ACHN (cell line): ENCODE measurements at regions not wholly inside any gene's neighbourhood (a gene's known extent, or its start where the extent isn't known, plus 50 kb on each side); places are given as distances from the start of the nearest gene placed in this dataset.
A peak's percentile ranks its signal among the peaks of the same experiment; 100 is the strongest.
"Not testable (repeated sequence)": the region's sequence is repeated elsewhere in the genome, so short reads cannot be mapped to it uniquely, and the experiment has no call there.

Source experiments
- DNase-seq: peaks from one replicate; pipeline ENCODE4 v3.0.0-alpha.2; 2015
- in situ Hi-C: cut with HindIII; loops from 2 replicates; pipeline ENCODE4 v1.10.0; 2017; ENCODE audit warnings: low sequenced_read_pairs, low pct_ligation_motif_present, low pct_unique_long_range_greater_than_20kb

DNA sequence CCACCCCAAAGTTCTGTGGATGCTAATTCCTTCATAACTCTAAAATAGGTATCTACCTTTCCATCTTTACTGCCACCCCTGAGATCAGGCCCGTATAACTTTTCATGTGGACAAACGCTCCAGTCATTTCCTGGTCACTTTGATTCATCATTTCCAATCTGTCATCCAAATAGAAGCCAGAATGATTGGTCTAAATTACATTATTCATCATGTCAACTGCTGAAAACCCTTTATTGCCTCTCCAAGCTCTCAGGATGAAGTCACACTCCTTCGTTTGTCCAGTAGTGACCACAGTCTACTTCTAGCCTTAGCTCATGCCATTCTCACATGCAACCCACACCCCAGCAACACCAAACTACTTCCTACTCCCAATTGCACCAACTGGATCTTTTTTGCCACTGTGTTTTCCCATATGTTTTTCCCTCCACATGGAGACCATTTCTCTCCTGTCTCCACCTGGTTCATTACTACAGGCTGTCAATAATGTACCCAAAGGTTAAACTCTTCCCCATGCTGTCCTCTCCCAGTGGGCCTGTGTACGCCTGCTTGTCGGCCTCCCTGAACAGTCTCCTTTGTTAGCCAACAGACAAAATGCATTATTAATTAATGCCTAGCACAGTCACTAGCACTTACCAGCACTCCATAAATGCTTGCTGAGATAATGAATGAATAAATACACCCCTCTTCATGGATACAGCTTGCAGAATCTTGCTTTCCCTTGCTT lies 382.6 kb upstream of the NOCT start:
- in situ Hi-C loops: no loop called here
- no peak for DNase-seq

DNA sequence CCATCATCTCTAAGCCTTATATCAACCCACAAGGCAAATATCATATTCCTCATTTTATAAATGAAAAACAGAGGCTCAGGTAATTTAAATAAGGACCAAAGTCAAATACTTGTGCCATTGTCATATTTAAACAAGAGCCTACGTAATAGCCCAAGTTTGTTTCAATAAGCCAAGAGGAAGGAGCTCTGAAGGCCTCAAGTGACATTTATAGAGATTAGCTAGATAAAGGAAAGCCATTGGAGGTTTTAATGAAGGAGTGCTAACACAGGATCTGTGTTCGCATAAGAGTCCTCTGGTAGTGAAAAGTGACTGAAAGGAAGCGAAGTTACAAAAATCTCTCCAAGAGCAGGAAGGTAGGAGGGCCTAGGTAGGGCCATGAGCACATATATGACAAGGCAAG lies 384.9 kb upstream of the NOCT start:
- no peak for DNase-seq
- in situ Hi-C loops: no loop called here

DNA sequence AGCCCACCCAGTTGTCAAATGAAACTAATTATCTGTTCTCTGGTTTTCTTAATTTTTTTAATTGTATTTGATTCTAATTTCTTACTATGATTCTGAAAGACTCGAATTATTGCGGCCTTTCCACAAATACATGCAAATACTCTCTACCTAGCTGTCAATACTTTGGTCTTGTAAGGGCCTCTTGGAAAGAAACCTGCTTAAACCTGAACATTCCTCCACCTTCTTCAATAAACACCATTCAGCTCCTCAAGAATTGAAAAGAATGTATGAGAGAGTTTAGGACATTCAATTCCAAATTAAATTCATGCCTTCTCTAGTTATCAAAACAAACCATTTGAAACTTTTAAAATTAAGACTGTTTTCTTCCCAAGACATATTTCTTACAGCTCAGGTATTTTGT lies 385.9 kb upstream of the NOCT start:
- in situ Hi-C loops: no loop called here
- no peak for DNase-seq

DNA sequence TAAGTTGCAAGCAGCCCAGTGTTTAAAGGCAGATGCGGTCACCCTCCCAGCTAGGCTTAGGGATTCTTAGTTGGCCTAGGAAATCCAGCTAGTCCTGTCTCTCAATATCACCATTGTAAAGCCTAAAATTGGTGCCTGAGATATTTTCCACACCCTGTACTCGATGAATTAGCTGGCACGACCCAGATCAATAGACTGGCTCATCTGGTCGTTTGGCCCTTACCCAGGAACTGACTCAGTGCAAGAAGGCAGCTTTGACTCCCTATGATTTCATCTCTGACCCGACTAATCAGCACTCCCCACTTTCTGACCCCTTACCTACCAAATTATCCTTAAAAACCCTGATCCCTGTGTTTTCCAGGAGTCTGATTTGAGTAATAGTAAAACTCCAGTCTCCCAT lies 384.9 kb upstream of the SLC7A11 start:
- in situ Hi-C loops: no loop called here

DNA sequence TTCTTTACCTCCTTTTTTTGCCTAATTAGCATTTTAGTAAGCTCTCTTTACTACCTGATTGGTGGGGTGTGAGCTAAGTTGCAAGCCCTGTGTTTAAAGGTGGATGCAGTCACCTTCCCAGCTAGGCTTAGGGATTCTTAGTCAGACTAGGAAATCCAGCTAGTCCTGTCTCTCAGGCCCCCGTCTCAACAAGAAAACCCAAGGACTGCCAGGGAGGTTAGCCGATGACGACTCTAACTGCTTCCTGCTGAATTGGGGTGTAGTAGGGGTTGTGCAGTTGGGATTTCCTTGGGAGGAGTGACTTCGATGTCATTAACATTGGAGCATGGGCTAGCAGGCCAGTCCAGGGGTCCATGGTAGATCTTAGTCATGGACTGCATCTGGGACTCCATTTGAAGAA lies 380.2 kb upstream of the SLC7A11 start:
- in situ Hi-C loops, DNase-seq: not testable (repeated sequence)

More for the DNA sequence above, 384.9 kb upstream of the SLC7A11 start:
- no peak for DNase-seq

DNA sequence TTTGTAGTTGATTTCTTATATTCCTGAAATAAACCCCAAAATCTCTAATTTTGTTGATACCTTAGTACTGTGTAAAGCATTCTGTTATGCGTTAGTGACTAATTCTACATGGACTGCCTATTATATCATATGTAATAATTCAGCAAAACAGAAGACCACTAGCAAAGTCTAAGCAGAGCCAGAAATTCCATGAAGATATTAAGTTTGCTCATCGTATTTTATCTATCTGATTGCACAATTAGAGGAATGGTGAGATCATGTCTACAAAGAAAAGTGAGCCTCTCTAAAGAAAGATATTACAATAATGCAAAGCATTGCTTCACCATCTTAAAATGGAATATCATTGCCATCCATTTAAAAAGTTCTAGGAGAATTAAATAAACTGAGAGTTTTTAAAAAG lies 374.6 kb upstream of the SLC7A11 start:
- in situ Hi-C loops: no loop called here
- no peak for DNase-seq

DNA sequence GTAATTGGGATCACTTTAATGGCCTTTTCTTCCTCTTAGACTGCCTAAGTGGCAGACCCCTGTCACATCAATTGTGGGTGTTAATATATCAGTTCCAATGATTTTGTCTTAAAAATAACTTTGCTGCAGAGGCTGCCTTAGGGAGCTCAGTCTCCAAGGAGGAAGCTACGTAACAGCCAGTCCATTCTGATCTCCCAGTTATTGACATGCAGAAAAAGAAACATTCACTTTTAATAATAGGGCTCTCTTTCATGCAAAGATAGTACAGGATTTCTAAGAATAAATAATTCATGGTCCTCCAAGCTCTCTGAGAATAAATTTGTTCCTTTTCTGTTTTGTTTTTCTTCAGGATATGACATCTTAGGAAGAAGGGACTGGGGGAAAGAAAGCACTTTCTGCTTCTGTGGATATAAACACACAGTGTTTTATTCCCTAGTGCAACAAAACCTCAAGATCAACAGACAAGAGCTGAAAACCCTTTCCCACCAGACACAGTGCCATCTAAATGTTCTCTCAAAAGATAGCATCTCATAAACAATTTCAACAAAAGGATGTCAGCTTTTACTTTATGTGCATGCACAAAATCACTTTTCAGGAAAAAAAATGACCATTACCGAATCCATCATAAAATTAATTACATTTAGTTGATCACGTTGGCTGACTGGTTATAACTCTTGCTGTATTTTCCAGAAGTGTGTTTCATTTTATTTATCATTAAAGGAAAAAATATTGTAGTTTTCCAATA lies 372.4 kb upstream of the SLC7A11 start:
- in situ Hi-C loops: no loop called here

DNA sequence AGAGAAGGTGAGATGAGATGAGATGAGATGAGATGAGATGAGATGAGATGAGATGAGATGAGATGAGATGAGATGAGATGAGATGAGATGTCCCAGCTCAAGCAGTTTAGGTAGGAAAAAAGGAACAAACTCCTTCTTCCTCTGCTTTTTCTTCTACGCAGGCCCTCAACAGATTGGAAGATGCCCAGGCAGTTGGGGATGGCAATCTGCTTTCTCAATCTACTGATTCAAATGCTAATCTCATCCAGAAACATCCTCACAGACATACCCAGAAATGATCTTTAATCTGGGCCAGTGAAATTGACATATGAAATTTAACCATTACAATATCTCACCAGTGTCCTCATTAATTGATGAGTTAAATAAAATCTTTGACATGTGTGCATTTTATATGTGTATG lies 370.3 kb upstream of the SLC7A11 start:
- in situ Hi-C loops: no loop called here
- no peak for DNase-seq

More for the DNA sequence above, 372.4 kb upstream of the SLC7A11 start:
- DNase-seq: no peak

DNA sequence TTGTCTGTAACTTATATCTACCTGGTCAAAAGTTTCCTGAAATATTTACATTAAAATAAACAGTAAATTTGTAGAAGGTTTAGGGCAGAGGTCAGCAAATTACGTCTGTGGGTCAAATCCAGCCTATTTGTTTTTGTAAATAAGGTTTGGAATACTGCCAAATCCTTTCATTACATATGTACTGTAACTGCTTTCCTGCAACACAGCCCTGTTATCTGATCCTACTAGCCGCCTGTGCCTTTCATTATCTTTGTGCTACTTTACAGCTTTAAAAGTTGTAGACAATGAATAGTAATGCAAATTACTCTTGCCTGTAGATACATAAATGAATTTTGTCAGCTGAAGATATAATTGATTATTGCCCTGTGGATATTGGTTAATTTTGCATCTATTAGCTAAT lies 369.6 kb upstream of the SLC7A11 start:
- DNase-seq: no peak

DNA sequence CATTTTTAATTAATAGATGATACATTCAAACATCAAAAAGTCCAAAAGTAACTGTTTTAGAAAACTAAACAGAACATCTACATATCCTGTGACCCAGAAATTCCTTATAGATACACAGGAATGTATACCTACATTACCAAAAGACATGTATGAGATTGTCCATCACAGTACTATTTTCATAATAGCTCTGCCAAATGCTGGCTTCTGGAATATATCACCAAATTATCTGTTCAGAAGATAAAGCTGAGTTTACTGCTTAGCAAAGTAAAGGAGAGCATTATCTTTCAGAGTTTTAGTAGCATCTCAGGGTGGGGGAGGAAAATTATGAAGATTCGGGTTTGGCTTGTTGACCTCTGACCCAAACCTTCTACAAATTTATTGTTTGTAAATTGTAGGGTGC lies 368.9 kb upstream of the SLC7A11 start:
- in situ Hi-C loops: no loop called here

More for the DNA sequence above, 369.6 kb upstream of the SLC7A11 start:
- in situ Hi-C loops: no loop called here

DNA sequence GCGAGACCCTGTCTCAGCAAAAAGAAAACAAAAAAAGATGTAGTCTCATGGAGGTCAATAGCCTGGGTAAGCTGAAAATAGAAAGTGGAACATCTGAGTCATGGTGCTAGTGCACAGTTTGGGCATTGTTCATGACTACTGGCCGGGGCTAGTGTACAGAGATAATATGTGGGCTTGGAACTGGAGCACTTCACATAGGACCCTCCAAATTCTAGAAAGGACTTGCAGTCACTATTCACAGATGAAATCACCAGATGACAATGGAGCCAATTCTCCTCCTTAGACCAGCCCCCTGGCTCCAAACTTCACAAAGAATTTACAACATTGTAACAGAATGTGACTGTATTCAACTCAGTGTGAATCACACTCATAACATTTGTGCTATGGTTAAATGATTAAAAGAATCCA lies 367.8 kb upstream of the SLC7A11 start:
- DNase-seq: peak; percentile 55
- in situ Hi-C loops: no loop called here

More for the DNA sequence above, 368.9 kb upstream of the SLC7A11 start:
- DNase-seq: no peak

DNA sequence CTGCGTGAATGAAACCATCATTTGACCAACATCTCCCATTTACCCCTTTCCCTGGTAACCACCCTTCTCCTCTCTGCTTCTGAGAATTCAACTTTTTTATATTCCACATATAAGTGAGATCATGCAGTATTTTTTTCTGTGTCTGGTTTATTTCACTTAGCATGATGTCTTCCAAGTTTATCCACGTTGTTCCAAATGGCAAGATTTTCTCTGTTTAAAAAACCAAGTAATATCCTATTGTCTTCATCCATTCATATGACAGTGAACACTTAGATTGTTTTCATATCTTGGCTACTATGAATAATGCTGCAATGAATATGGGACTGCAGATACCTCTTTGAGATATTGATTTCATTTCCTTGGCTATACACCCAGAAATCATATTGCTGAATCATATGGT lies 362.4 kb upstream of the SLC7A11 start:
- no peak for DNase-seq
- in situ Hi-C loops: no loop called here

DNA sequence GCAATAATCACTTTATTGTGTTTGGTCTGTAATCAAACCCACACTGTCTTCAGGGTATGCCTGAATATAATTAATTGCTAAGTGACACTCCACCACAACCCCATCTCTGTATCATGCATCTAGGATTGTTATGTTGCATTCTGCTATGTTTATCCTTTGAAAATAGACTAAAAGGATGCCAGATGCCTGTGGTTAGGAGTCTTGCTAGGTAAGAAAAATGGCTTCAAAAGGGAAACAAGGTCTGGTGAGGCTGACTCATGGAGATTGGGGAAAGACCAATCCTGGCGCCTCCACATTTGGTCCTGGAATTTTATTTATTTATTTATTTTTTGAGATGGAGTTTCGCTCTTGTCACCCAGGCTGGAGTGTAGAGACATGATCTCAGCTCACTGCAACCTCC lies 360.5 kb upstream of the SLC7A11 start:
- DNase-seq: no peak
- in situ Hi-C loops: no loop called here

DNA sequence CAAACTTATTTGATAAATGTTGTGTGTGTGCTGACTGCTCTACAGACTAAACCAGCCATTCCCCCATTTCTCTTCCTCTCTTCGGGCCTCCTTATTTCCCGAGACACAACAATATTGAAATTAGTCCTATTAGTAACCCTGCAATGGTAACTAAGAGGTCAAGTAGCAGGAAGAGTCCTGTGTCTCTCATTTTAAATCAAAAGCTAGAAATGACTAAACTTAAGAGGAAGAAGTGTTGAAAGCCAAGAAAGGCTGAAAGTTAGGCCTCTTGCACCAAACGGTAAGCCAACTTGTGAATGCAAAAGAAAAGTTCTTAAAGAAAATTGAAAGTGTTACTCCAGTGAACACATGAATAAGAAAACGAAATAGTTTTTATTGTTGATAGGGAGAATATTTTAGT lies 357.8 kb upstream of the SLC7A11 start:
- in situ Hi-C loops: no loop called here

DNA sequence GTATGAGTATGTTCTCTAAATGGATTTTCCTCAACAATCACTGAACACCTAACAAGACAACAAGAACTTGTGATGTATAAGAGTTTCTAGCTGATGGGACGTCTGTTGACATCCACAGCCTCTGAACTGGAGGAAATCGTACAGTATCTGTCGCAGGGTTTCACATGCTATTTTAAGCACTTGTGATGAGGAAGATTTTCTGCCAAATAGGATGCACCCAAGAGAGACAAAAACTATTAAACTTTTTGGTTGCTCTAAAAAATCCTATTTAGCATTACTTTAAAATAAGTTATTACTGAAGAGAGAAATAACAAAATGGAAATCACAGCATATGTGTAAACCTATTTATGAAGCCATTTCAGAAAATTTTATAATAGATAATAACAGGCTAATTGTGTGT lies 356.1 kb upstream of the SLC7A11 start:
- DNase-seq: no peak
- in situ Hi-C loops: no loop called here

More for the DNA sequence above, 357.8 kb upstream of the SLC7A11 start:
- DNase-seq: no peak

DNA sequence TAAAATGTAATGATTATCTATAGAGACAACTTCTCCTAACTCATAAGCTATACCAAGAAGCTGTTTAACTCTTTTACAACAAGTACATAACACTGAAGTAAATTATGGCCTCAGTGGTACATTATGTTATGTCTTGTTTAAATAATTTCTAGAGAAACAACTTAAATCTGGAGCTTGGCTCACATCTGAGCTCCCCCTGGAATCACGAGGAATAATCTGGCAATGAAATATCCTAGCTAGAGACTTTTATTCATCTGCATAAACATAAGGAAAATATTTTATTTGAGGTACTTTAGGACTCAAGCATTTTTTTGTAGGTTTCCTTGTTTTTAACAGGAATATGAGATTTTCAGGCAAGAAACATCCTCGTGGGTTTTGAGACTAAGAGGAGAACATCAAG lies 354.7 kb upstream of the SLC7A11 start:
- in situ Hi-C loops: no loop called here
- no peak for DNase-seq

DNA sequence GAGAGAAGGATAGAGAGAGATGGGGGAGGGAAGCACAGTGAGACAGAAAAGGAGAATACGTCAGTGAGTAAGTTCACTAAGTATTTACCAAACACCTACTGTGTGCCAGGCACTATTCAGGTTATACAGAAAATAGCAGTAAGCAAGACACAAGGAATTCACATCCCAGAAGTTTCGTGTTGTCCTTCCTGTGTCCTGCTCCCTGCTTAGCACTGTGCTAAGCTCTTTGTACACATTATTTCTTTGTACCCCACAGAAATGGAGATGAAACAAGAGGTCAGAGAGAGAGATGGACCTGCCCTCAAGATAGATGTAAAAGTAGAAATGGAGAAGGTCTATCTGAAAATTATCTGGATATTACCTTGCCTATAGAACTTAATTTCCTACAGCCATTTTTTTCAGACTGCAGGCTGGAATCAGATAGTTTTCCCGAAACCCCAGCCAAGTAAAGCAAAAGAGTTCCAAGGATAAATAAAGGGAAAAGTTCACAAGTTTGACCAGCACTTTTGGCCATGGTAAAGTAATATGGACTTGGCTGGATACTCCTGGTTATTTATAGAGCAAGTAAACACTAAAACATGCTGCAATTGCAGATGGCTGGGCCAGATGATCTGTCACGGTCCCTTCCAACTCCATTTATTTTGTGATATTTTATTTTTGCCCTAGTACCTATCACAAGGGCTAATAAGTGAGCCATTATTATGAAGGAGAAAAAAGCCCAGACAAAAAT lies 353.7 kb upstream of the SLC7A11 start:
- in situ Hi-C loops: no loop called here
- no peak for DNase-seq

DNA sequence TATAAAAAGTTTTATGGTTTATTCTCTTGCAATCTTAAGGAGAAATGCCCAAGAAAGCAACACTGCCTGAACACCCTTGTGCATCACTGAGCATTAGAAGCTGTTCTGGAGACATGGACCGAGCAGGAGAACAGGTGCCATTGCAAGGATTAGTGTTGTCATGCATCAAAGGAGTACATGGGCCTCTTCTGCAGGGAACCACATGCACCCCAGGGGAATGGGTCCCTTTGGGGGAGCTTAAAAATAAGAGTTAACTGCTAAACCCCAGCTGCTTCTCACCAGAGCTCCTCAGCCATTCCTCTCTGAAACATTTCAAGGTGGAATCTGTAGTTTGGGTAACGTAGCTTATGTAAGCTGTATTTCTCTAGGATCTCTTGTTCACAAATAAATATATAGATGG lies 353.0 kb upstream of the SLC7A11 start:
- in situ Hi-C loops: no loop called here
- DNase-seq: no peak

DNA sequence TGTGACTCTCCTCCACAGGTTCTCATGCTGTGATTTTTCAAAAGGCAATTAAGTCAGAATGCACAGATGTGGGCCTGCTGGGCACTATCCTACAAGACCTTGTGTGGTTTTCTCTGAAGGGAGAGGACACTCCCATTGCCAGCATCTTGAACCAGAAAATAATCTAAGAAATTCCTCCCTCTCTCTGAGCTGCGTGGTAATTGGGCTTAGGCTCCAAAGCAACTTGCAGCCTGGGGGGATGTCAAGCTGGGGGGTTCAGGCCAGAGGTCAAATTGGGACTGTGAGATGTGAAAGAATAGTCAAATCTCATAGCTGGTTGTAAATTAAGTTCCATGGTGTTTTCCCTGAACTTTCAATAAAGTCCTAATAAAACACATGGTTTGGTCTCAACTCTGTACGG lies 350.6 kb upstream of the SLC7A11 start:
- in situ Hi-C loops: no loop called here
- DNase-seq: no peak
